ENCODE measurements at regions not wholly inside any gene's neighbourhood (a gene's known extent, or its start where the extent isn't known, plus 50 kb on each side); places are given as distances from the start of the nearest gene placed in this dataset.
A peak's percentile ranks its signal among the peaks of the same experiment; 100 is the strongest.
"Not testable (repeated sequence)": the region's sequence is repeated elsewhere in the genome, so short reads cannot be mapped to it uniquely, and the experiment has no call there.

GRCh38 chr3:188002626-188003138, 151.3 kb upstream of the LPP start:
- Mint-ChIP-seq H3K27me3 (peaks cover 0 to 4% (median 0%) of the 10 kb centered on the region in 3 donors), H3K27ac (peak overlapping the region in 1 of 6 donors; percentile 25), H3K4me1 (peaks cover 24 to 31% (median 28%) of the 10 kb centered on the region in 3 donors), H3K4me3 (no peak overlapping the region), H3K9me3 (peaks cover 0 to 6% (median 0%) of the 10 kb centered on the region in 7 donors), H3K36me3 (no peaks in the 10 kb centered on the region)
- ATAC-seq (ENCODE audit: low read depth in 2 of 2) (no peak), DNase-seq (no peak)

- peaks cover 0 to 6% (median 0%) of the 10 kb centered on the region in 7 donors for H3K9me3 Mint-ChIP-seq
- DNase-seq (no peak), ATAC-seq (ENCODE audit: low read depth in 2 of 2) (no peak)
- H3K4me3 Mint-ChIP-seq, result no peak overlapping the region
- H3K27ac Mint-ChIP-seq, result peak overlapping the region in 2 of 6 donors; percentile 11 to 34
- H3K36me3 Mint-ChIP-seq, result no peaks in the 10 kb centered on the region
- peaks cover 24 to 31% (median 28%) of the 10 kb centered on the region in 3 donors for H3K4me1 Mint-ChIP-seq
- H3K27me3 Mint-ChIP-seq, result peaks cover 0 to 4% (median 0%) of the 10 kb centered on the region in 3 donors
Measured at GRCh38 chr3:188003188-188004171, 150.5 kb upstream of the LPP start.

- Mint-ChIP-seq H3K27me3 (peaks cover 0 to 4% (median 0%) of the 10 kb centered on the region in 3 donors), H3K36me3 (no peaks in the 10 kb centered on the region), H3K4me1 (peaks cover 5 to 15% (median 8%) of the 10 kb centered on the region in 3 donors), H3K9me3 (peaks cover 0 to 8% (median 7%) of the 10 kb centered on the region in 7 donors), H3K27ac (peak overlapping the region in 3 of 6 donors; percentile 11 to 93 (median 29)), H3K4me3 (no peak overlapping the region)
- ATAC-seq (ENCODE audit: low read depth in 2 of 2) (peak; percentile 98 to 99), DNase-seq (peak; percentile 15)
Measured at GRCh38 chr3:188006726-188007393, 147.1 kb upstream of the LPP start.

- no peaks in the 10 kb centered on the region for H3K36me3 Mint-ChIP-seq
- H3K9me3 Mint-ChIP-seq, result peaks cover 0 to 14% (median 6%) of the 10 kb centered on the region in 7 donors
- DNase-seq (no peak), ATAC-seq (ENCODE audit: low read depth in 2 of 2) (no peak)
- peaks cover 5 to 10% (median 8%) of the 10 kb centered on the region in 3 donors for H3K4me1 Mint-ChIP-seq
- no peak overlapping the region for H3K27ac Mint-ChIP-seq
- H3K4me3 Mint-ChIP-seq, result no peak overlapping the region
- peaks cover 0 to 4% (median 0%) of the 10 kb centered on the region in 3 donors for H3K27me3 Mint-ChIP-seq
Measured at GRCh38 chr3:188007897-188008296, 146.1 kb upstream of the LPP start.

- H3K27me3 Mint-ChIP-seq, result no peaks in the 10 kb centered on the region
- no peak overlapping the region for H3K27ac Mint-ChIP-seq
- ATAC-seq (ENCODE audit: low read depth in 2 of 2) (no peak), DNase-seq (no peak)
- H3K36me3 Mint-ChIP-seq, result no peaks in the 10 kb centered on the region
- no peak overlapping the region for H3K4me3 Mint-ChIP-seq
- peaks cover 5 to 10% (median 8%) of the 10 kb centered on the region in 3 donors for H3K4me1 Mint-ChIP-seq
- H3K9me3 Mint-ChIP-seq, result peaks cover 0 to 14% (median 6%) of the 10 kb centered on the region in 7 donors
Measured at GRCh38 chr3:188008582-188009213, 145.3 kb upstream of the LPP start.

- DNase-seq, result no peak
- H3K27me3 Mint-ChIP-seq, result no peaks in the 10 kb centered on the region
- H3K4me1 Mint-ChIP-seq, result peaks cover 5 to 10% (median 8%) of the 10 kb centered on the region in 3 donors
- H3K27ac Mint-ChIP-seq, result peak overlapping the region in 1 of 6 donors; percentile 65
- H3K4me3 Mint-ChIP-seq, result no peak overlapping the region
- H3K36me3 Mint-ChIP-seq, result no peaks in the 10 kb centered on the region
- peaks cover 0 to 14% (median 6%) of the 10 kb centered on the region in 7 donors for H3K9me3 Mint-ChIP-seq
- ATAC-seq (ENCODE audit: low read depth in 2 of 2), result no peak
Measured at GRCh38 chr3:188010478-188010877, 143.5 kb upstream of the LPP start.

GRCh38 chr3:188019727-188020126, 134.2 kb upstream of the LPP start:
- H3K9me3 Mint-ChIP-seq, result peaks cover 0 to 3% (median 0%) of the 10 kb centered on the region in 7 donors
- H3K27me3 Mint-ChIP-seq, result peaks cover 6 to 10% (median 8%) of the 10 kb centered on the region in 3 donors
- no peaks in the 10 kb centered on the region for H3K36me3 Mint-ChIP-seq
- no peak for DNase-seq
- H3K4me3 Mint-ChIP-seq, result no peak overlapping the region
- no peak for ATAC-seq (ENCODE audit: low read depth in 2 of 2)
- H3K27ac Mint-ChIP-seq, result no peak overlapping the region
- no peaks in the 10 kb centered on the region for H3K4me1 Mint-ChIP-seq

GRCh38 chr3:188021041-188021440, 132.9 kb upstream of the LPP start:
- Mint-ChIP-seq H3K9me3 (peaks cover 0 to 3% (median 0%) of the 10 kb centered on the region in 7 donors), H3K36me3 (no peaks in the 10 kb centered on the region), H3K27ac (no peak overlapping the region), H3K4me3 (no peak overlapping the region), H3K27me3 (peaks cover 6 to 10% (median 8%) of the 10 kb centered on the region in 3 donors), H3K4me1 (no peaks in the 10 kb centered on the region)
- DNase-seq, result no peak
- ATAC-seq (ENCODE audit: low read depth in 2 of 2), result no peak

- no peak for DNase-seq
- Mint-ChIP-seq H3K27me3 (peaks cover 6 to 10% (median 8%) of the 10 kb centered on the region in 3 donors), H3K4me1 (no peaks in the 10 kb centered on the region), H3K4me3 (no peak overlapping the region), H3K36me3 (no peaks in the 10 kb centered on the region), H3K9me3 (peaks cover 0 to 3% (median 0%) of the 10 kb centered on the region in 7 donors), H3K27ac (peak overlapping the region in 1 of 6 donors; percentile 69)
- no peak for ATAC-seq (ENCODE audit: low read depth in 2 of 2)
Measured at GRCh38 chr3:188021502-188022040, 132.4 kb upstream of the LPP start.

- not testable (repeated sequence) for H3K36me3 Mint-ChIP-seq; H3K4me3 Mint-ChIP-seq; ATAC-seq (ENCODE audit: low read depth in 2 of 2); H3K27me3 Mint-ChIP-seq; H3K4me1 Mint-ChIP-seq; H3K9me3 Mint-ChIP-seq; DNase-seq
- peak overlapping the region in 1 of 6 donors; percentile 2 for H3K27ac Mint-ChIP-seq
Measured at GRCh38 chr3:188022902-188023301, 131.1 kb upstream of the LPP start.

- ATAC-seq (ENCODE audit: low read depth in 2 of 2), result no peak
- H3K4me1 Mint-ChIP-seq, result no peaks in the 10 kb centered on the region
- no peak overlapping the region for H3K4me3 Mint-ChIP-seq
- H3K36me3 Mint-ChIP-seq, result no peaks in the 10 kb centered on the region
- no peak for DNase-seq
- peaks cover 0 to 8% (median 6%) of the 10 kb centered on the region in 3 donors for H3K27me3 Mint-ChIP-seq
- peaks cover 0 to 3% (median 0%) of the 10 kb centered on the region in 7 donors for H3K9me3 Mint-ChIP-seq
- no peak overlapping the region for H3K27ac Mint-ChIP-seq
Measured at GRCh38 chr3:188025555-188025954, 128.4 kb upstream of the LPP start.

- ATAC-seq (ENCODE audit: low read depth in 2 of 2), result no peak
- DNase-seq, result no peak
- Mint-ChIP-seq H3K27ac (no peak overlapping the region), H3K9me3 (peaks cover 0 to 2% (median 0%) of the 10 kb centered on the region in 7 donors), H3K4me1 (peaks cover 4 to 5% (median 5%) of the 10 kb centered on the region in 3 donors), H3K36me3 (no peaks in the 10 kb centered on the region), H3K4me3 (no peak overlapping the region), H3K27me3 (peaks cover 0 to 2% (median 0%) of the 10 kb centered on the region in 3 donors)
Measured at GRCh38 chr3:188026191-188026968, 127.6 kb upstream of the LPP start.
